Sigmoid colon (tissue), 3 donors: ENCODE measurements at regions not wholly inside any gene's neighbourhood (a gene's known extent, or its start where the extent isn't known, plus 50 kb on each side); places are given as distances from the start of the nearest gene placed in this dataset.

Experiments used
- POLR2A ChIP-seq, 2 donors: fragments of 450-650 bp; IDR thresholded peaks; one replicate each; pipeline ENCODE4 v1.6.1; 2016; ENCODE audit warnings: antibody characterized with exemption in 2 of 2, mild to moderate bottlenecking in 2 of 2, moderate library complexity in 2 of 2
- TF ChIP-seq, protein P1 (sequence below), 4 experiments: fragments of 450-650 bp in 3 of 4; fragments of 200-600 bp in 1 of 4; IDR thresholded peaks; one replicate each; pipeline ENCODE4 v1.5.1; 2016 to 2019; ENCODE audit warnings: antibody characterized with exemption in 4 of 4, mild to moderate bottlenecking in 3 of 4, moderate library complexity in 2 of 4

DNA sequence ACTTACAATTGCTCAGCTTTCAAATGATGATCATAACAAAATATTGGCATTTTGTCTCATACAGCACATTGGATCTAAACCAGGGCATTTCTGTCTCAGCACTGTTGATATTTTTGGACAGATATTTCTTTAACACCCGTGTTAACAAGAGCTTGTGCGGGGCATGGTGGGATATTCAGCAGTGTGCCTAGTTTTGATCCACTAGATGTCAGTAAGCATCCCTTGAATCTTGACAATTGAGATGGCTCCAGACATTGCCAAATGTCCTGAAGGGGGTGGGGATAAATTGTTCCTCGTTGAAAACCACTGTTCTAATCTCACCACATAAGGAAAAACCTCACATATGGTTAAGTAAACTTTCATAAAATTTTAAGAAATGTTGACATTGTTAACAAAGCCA, 806.3 kb downstream of the STIM2 start:
- TF ChIP-seq, protein P1, sequence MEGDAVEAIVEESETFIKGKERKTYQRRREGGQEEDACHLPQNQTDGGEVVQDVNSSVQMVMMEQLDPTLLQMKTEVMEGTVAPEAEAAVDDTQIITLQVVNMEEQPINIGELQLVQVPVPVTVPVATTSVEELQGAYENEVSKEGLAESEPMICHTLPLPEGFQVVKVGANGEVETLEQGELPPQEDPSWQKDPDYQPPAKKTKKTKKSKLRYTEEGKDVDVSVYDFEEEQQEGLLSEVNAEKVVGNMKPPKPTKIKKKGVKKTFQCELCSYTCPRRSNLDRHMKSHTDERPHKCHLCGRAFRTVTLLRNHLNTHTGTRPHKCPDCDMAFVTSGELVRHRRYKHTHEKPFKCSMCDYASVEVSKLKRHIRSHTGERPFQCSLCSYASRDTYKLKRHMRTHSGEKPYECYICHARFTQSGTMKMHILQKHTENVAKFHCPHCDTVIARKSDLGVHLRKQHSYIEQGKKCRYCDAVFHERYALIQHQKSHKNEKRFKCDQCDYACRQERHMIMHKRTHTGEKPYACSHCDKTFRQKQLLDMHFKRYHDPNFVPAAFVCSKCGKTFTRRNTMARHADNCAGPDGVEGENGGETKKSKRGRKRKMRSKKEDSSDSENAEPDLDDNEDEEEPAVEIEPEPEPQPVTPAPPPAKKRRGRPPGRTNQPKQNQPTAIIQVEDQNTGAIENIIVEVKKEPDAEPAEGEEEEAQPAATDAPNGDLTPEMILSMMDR (IDR thresholded peaks at IDR 0.05) = no peak
- no peak for TF ChIP-seq POLR2A (IDR thresholded peaks at IDR 0.05)
